Esophagus muscularis mucosa (tissue), 3 donors: ENCODE measurements at regions not wholly inside any gene's neighbourhood (a gene's known extent, or its start where the extent isn't known, plus 50 kb on each side); places are given as distances from the start of the nearest gene placed in this dataset.

Experiments
- CTCF ChIP-seq, 3 experiments: fragments of 200-600 bp in 2 of 3; fragments of 450-650 bp in 1 of 3; sonication (generic) in 2 of 3; IDR thresholded peaks; one replicate each; pipeline ENCODE4 v1.5.1; 2017 to 2019; ENCODE audit warnings: antibody characterized with exemption in 3 of 3, mild to moderate bottlenecking in 2 of 3, moderate library complexity in 1 of 3
- POLR2A ChIP-seq: fragments of 450-650 bp; IDR thresholded peaks from one replicate; pipeline ENCODE4 v1.6.1; 2017; ENCODE audit warnings: antibody characterized with exemption, moderate library complexity, mild to moderate bottlenecking, low read depth

DNA sequence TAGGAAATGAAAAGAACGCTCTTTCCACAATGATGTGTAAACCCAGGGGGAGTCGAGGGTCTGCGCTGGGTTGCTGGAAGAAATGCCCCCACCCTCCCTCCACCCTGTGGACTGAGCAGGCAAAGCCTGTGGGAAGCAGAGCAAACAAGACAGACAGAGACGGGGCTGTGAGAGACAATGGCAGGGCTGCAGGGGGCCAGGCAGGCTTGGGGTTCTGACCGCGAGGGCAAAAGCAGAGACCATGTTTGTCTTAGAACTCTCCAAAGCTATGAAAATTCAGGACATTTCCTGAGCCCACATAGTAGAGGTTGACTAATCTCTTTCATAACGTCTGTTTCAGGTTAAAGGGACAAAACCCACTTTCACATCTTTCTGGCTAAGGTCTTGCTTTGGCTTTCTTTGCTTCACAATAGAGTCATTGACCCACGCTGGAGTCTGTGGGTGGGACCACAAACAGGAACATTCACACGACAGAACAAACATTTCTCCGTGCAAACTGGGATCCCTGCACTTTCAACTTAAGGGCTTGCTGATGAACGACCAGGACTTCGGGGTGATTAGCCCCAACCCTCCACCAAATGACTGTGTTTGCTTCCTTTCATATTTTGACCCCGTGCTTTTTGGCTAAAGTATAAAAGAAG, 156.0 kb upstream of the TPM1 start:
- TF ChIP-seq CTCF (IDR thresholded peaks at IDR 0.05) (no peak), POLR2A (no peak)
